Common myeloid progenitor, CD34-positive (primary cell): ENCODE measurements at regions not wholly inside any gene's neighbourhood (a gene's known extent, or its start where the extent isn't known, plus 50 kb on each side); places are given as distances from the start of the nearest gene placed in this dataset.
"Not testable (repeated sequence)": the region's sequence is repeated elsewhere in the genome, so short reads cannot be mapped to it uniquely, and the experiment has no call there.

Experiments used
- CTCF ChIA-PET: fragments of 350-600 bp; sonication (Branson Sonifier 250); formaldehyde crosslinking; loops from one replicate; lab custom pipeline; 2021; ENCODE audit warnings: antibody characterized with exemption; lab: Charles Lee
- POLR2A ChIA-PET: fragments of 350-600 bp; sonication (Branson Sonifier 250); formaldehyde crosslinking; loops from one replicate; lab custom pipeline; 2021; ENCODE audit warnings: antibody characterized with exemption; lab: Charles Lee
- DNase-seq, 3 donors: peaks; one replicate each; pipeline versions ENCODE4 v3.0.0 to v3.0.0-alpha.2; 2013
- H3K27ac ChIP-seq, 2 experiments: 1 replicate in 1 of 2; 2 replicates in 1 of 2; pipeline ENCODE4 v1.7.0; 2013; ENCODE audit warnings: inconsistent platforms in 2 of 2, low read length in 2 of 2, mild to moderate bottlenecking in 2 of 2, low read depth in 1 of 2, moderate library complexity in 1 of 2; ENCODE audit not compliant: severe bottlenecking in 2 of 2, insufficient read depth in 1 of 2, poor library complexity in 1 of 2
- H3K27me3 ChIP-seq, 5 experiments: replicated peaks in 2 of 5; 1 replicate in 3 of 5; 2 replicates in 2 of 5; pipeline versions ENCODE4 v1.6.1 to v1.7.0; 2013; ENCODE audit warnings: low read length in 4 of 5, mild to moderate bottlenecking in 2 of 5, moderate library complexity in 2 of 5, inconsistent platforms in 1 of 5; ENCODE audit not compliant: insufficient read depth in 5 of 5, control insufficient read depth in 4 of 5
- H3K36me3 ChIP-seq, 4 experiments: 1 replicate in 2 of 4; 2 replicates in 2 of 4; pipeline versions ENCODE4 v1.6.1 to v1.7.0; 2013; ENCODE audit warnings: low read length in 3 of 4, control low read depth in 1 of 4, mild to moderate bottlenecking in 1 of 4; ENCODE audit not compliant: control insufficient read depth in 4 of 4, insufficient read depth in 4 of 4
- H3K4me1 ChIP-seq, 4 experiments: 1 replicate in 3 of 4; 2 replicates in 1 of 4; pipeline versions ENCODE4 v1.6.1 to v1.7.1; 2013; ENCODE audit warnings: low read length in 3 of 4, mild to moderate bottlenecking in 3 of 4, control low read depth in 1 of 4, inconsistent platforms in 1 of 4, moderate library complexity in 1 of 4; ENCODE audit not compliant: control insufficient read depth in 4 of 4, insufficient read depth in 4 of 4; ENCODE audit errors: control extremely low read depth in 1 of 4
- H3K4me3 ChIP-seq, 7 experiments: 1 replicate in 4 of 7; 2 replicates in 3 of 7; pipeline versions ENCODE4 v1.5.1 to v1.7.0; 2013; ENCODE audit warnings: mild to moderate bottlenecking in 7 of 7, low read length in 6 of 7, moderate library complexity in 6 of 7, inconsistent platforms in 2 of 7, low read depth in 2 of 7, control low read depth in 1 of 7; ENCODE audit not compliant: insufficient read depth in 4 of 7, control insufficient read depth in 1 of 7; ENCODE audit errors: extremely low read depth in 1 of 7
- H3K9me3 ChIP-seq, 5 experiments: 1 replicate in 4 of 5; 2 replicates in 1 of 5; pipeline versions ENCODE4 v1.6.1 to v1.7.1; 2013; ENCODE audit warnings: low read length in 4 of 5, mild to moderate bottlenecking in 2 of 5, inconsistent platforms in 1 of 5, low read depth in 1 of 5, moderate library complexity in 1 of 5; ENCODE audit not compliant: control insufficient read depth in 4 of 5, insufficient read depth in 2 of 5; ENCODE audit errors: control extremely low read depth in 1 of 5
- WGBS: methylation state at CpG from one replicate; pipeline ENCODE4 v1.1.5; 2013; ENCODE audit not compliant: insufficient coverage; 5-methylcytosine and 5-hydroxymethylcytosine counted together

DNA sequence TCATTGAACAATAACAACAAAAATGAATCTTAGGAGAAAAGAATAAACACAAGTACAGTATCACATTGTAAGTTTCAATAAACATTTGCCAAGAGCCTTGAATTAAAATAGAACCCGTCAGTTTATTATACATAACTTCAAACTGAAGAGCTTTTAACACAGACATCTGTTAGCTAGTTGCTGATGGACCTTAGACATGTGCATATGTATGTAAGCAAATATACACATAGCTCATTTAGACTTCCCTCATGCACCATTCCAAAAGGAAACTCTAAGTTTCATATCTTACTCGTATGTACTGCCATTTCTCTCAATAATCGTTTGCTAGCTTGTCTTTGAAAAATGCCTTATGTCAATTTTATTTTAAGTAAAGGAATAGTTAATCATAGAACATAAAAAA lies 235.0 kb downstream of the TENT5A start:
- H3K27me3 ChIP-seq = no peaks in the 10 kb centered on the region
- H3K9me3 ChIP-seq = no peaks in the 10 kb centered on the region
- ChIA-PET CTCF (no interaction called here), POLR2A (no interaction called here)
- no peak overlapping the region for H3K4me3 ChIP-seq
- no peaks in the 10 kb centered on the region for H3K36me3 ChIP-seq
- WGBS = no CpG with 5 or more reads among the region's 3 CpGs
- DNase-seq = no peak
- no peak overlapping the region for H3K27ac ChIP-seq
- no peaks in the 10 kb centered on the region for H3K4me1 ChIP-seq

DNA sequence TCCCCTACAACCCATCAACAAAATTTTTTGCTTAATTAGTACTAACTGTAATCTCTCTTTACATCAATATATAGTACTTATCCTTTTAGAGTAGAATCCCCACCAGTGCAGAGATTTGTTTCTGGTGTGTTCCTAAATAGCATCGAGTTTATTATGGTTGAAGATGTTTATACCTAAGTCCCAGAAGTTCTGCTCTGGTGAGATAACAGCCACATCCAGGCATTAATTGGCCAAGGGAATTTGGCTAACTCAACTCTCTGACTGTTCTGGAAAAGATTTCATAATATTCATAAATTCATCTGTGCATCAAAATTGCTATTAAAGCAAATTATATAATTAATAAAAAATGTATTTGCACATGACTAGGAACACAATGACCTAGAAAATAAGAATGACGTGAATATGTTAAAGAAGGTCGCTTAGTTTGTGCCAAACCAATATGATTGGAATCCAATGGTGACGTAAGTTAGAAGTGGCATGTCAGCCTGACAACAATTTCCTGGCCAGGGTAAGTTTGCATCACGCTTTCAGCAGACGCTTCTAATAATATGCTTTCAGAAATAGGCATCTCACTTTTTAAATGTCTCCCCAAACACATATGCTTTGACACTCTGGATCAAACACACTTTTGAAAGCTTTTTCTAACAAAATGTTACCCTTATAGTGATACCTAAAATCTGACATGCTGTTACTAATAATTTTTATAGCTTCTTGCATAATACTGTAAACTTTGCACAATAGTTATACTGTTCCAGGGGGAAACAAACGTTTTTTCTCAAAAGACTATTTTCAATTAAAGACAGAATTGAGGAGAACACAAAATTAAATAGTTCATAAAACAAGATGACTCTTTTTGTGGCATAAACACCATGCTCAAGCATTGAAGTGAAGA lies 236.7 kb downstream of the TENT5A start:
- H3K4me3 ChIP-seq = no peak overlapping the region
- CTCF ChIA-PET = no interaction called here
- no peaks in the 10 kb centered on the region for H3K36me3 ChIP-seq
- H3K27me3 ChIP-seq = no peaks in the 10 kb centered on the region
- POLR2A ChIA-PET = interaction anchor here (0.7 kb wide), 1 partner anchor 1186 kb away, joined by 3 read pairs; no protein-coding TSS in a partner anchor
- WGBS = 90% methylated on average over 5 of the region's 7 CpGs
- DNase-seq = no peak
- H3K9me3 ChIP-seq = no peaks in the 10 kb centered on the region
- H3K4me1 ChIP-seq = no peaks in the 10 kb centered on the region
- H3K27ac ChIP-seq = no peak overlapping the region

DNA sequence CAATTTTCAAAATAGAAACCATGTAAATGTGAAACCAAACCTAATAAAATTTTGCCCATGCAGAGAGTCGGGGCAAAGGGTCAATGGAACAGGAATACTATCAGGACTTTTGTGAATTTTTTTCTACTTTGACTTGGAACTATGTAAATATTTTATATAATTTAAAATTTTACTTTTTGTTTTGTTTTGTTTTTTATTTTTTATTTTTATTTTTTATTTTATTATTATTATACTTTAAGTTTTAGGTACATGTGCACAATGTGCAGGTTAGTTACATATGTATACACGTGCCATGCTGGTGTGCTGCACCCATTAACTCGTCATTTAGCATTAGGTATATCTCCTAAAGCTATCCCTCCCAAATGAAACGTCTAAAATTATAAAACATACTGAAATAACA lies 238.3 kb downstream of the TENT5A start:
- H3K36me3 ChIP-seq, H3K4me1 ChIP-seq, H3K27me3 ChIP-seq, POLR2A ChIA-PET, DNase-seq, H3K27ac ChIP-seq, CTCF ChIA-PET, H3K4me3 ChIP-seq, H3K9me3 ChIP-seq: not testable (repeated sequence)
- no CpG with 5 or more reads among the region's 4 CpGs for WGBS

DNA sequence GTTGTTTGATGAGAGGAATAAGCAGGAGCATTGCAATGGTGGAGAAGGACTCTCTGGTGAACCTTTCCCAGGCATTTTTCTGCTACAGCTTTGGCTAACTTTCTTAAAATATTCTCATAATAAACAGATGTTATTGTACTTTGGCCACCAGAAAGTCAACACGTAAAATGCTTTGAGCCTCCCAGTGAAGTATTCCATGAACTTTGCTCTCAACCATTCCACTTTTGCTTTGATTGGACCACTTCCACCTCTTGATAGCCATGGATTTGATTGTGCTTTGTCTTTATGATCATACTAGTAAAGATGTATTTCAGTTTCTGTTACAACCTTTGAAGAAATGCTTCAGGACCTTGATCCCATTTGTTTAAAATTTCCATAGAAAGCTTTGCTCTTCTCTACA lies 241.1 kb downstream of the TENT5A start:
- Histone ChIP-seq H3K27me3 (no peaks in the 10 kb centered on the region), H3K36me3 (no peaks in the 10 kb centered on the region), H3K9me3 (no peaks in the 10 kb centered on the region), H3K4me3 (no peak overlapping the region), H3K4me1 (no peaks in the 10 kb centered on the region), H3K27ac (no peak overlapping the region)
- POLR2A ChIA-PET = interaction anchor here (0.7 kb wide), 1 partner anchor 20 kb away, joined by 4 read pairs; no protein-coding TSS in a partner anchor
- no peak for DNase-seq
- CTCF ChIA-PET = no interaction called here
- no CpG with 5 or more reads among the region's 1 CpG for WGBS

DNA sequence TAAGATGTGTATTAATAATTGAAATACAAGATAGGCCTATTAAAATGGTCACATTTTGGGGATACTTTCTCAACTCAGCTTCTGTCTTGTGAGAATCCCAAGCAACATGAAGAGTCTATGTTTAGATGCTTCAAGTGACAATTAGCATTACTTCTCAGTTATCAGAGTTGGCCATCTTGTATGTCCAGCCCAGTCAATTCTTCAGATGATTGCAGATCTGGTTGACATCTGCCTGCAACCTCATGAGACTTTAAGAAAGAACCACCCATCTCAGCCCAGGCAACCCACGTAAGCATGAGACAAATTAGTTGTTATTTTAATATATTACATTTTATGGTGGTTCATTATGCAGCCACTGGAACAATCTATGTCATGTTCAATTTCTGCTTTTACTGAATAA lies 256.5 kb downstream of the TENT5A start:
- WGBS = no CpG with 5 or more reads among the region's 1 CpG
- POLR2A ChIA-PET = no interaction called here

DNA sequence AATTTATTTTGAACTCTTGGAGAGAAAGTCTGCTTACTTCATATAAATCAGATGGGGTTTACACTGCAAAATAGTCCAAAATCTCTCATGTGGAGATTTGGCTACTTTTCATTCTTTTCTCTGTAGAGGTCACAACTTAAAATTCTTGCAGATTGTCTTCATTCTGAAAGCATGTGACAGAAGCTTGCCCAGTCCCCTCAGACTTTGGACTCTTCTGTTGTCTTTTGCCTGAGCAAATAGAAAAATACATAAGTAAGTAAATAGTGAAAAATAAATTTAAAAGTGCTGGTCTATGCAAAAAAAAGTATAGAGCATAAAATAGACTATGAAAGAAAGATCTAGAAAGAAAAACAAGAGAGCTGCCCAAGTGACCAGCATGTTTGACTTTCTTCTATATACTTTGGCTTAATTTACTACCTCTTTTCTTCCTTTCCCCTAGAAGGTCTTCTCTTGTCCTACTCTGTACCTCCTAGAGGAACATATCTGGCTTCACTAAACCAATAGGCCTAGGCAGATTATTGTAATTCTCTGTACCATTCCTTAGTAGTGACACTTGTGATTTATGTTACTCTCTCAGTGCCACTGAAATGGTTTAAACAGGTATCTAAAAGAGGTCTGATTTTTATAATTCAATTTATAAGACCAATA lies 260.9 kb downstream of the TENT5A start:
- POLR2A ChIA-PET = no interaction called here
- Histone ChIP-seq H3K27ac (no peak overlapping the region), H3K27me3 (no peaks in the 10 kb centered on the region), H3K4me3 (no peak overlapping the region), H3K4me1 (no peaks in the 10 kb centered on the region), H3K9me3 (no peaks in the 10 kb centered on the region), H3K36me3 (no peaks in the 10 kb centered on the region)
- DNase-seq = no peak
- CTCF ChIA-PET = no interaction called here

More for the DNA sequence above, 256.5 kb downstream of the TENT5A start:
- Histone ChIP-seq H3K4me3 (no peak overlapping the region), H3K27me3 (no peaks in the 10 kb centered on the region), H3K27ac (no peak overlapping the region), H3K4me1 (no peaks in the 10 kb centered on the region), H3K36me3 (no peaks in the 10 kb centered on the region), H3K9me3 (peaks cover 0 to 3% (median 0%) of the 10 kb centered on the region in 5 experiments)
- CTCF ChIA-PET = no interaction called here
- DNase-seq = no peak

DNA sequence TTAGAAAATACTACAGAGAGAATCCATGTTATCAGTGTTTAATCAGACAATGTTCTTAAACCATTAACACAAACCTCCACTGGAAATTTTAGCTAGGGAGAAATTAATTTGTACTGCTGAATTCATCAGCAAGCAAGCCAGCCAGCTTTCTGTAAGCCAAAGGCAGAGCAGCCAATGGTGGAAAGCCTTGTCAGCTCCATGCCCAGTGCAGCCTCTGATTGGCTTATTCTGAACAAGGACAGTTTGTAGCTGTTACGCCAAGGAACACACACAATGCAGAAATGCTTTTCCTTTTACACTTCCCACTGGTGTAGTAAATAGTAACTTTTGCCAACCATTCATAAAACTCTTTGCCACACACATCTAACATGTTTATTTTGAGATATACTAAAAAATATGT lies 265.0 kb downstream of the TENT5A start:
- Histone ChIP-seq H3K36me3 (no peaks in the 10 kb centered on the region), H3K27ac (no peak overlapping the region), H3K4me3 (no peak overlapping the region), H3K9me3 (no peaks in the 10 kb centered on the region), H3K4me1 (no peaks in the 10 kb centered on the region), H3K27me3 (peaks cover 0 to 2% (median 0%) of the 10 kb centered on the region in 5 experiments)
- POLR2A ChIA-PET = no interaction called here
- DNase-seq = no peak
- no CpG with 5 or more reads among the region's 1 CpG for WGBS
- CTCF ChIA-PET = no interaction called here
